Body of pancreas (tissue), 4 donors: ENCODE measurements at regions not wholly inside any gene's neighbourhood (a gene's known extent, or its start where the extent isn't known, plus 50 kb on each side); places are given as distances from the start of the nearest gene placed in this dataset.

Experiments used
- ATAC-seq: fragments of 150-250 bp; one replicate; pipeline ENCODE4 v1.9.1; 2016
- DNase-seq, 4 donors: peaks; one replicate each; pipeline ENCODE4 v3.0.0-alpha.2; 2019
- H3K27ac ChIP-seq, 4 donors: fragments of 200-600 bp; sonication (generic); 1 replicate in 3 of 4; 2 replicates in 1 of 4; pipeline versions ENCODE4 v1.5.1 to v1.6.1; 2016 to 2019; ENCODE audit warnings: mild to moderate bottlenecking in 1 of 4, mixed read lengths in 1 of 4, moderate library complexity in 1 of 4
- H3K27me3 ChIP-seq, 2 donors: fragments of 200-600 bp; sonication (generic); one replicate each; pipeline ENCODE4 v1.6.0; 2016; ENCODE audit warnings: mild to moderate bottlenecking in 1 of 2
- H3K36me3 ChIP-seq, 2 donors: fragments of 200-600 bp; sonication (generic); replicated peaks in 1 of 2; 2 replicates each; pipeline ENCODE4 v1.5.1; 2016; ENCODE audit warnings: low read depth in 2 of 2; ENCODE audit not compliant: insufficient read depth in 1 of 2
- H3K4me1 ChIP-seq: fragments of 200-600 bp; sonication (generic); one replicate; pipeline ENCODE4 v1.6.0; 2016
- H3K4me3 ChIP-seq, 2 donors: fragments of 200-600 bp; sonication (generic); 1 replicate in 1 of 2; 2 replicates in 1 of 2; pipeline ENCODE4 v1.5.1; 2016 to 2019
- H3K9me3 ChIP-seq, 3 donors: fragments of 200-600 bp; sonication (generic); 1 replicate in 2 of 3; 2 replicates in 1 of 3; pipeline ENCODE4 v1.5.1; 2016
- POLR2A ChIP-seq, 3 donors: fragments of 450-650 bp; IDR thresholded peaks; one replicate each; pipeline ENCODE4 v1.6.1; 2016; ENCODE audit warnings: antibody characterized with exemption in 3 of 3, mild to moderate bottlenecking in 2 of 3
- WGBS, 2 donors: methylation state at CpG; one replicate each; pipeline ENCODE4 v1.1.5; 2017; 5-methylcytosine and 5-hydroxymethylcytosine counted together
- intact Hi-C: fragments of 100-400 bp; cut with DNase I; formaldehyde crosslinking; loops from one replicate; pipeline ENCODE4 v1.15.1; 2023
- TF ChIP-seq, protein P1 (sequence below), 7 experiments: fragments of 450-650 bp in 4 of 7; fragments of 200-600 bp in 3 of 7; sonication (generic) in 3 of 7; IDR thresholded peaks; one replicate each; pipeline ENCODE4 v1.5.1; 2016 to 2019; ENCODE audit warnings: antibody characterized with exemption in 7 of 7

DNA sequence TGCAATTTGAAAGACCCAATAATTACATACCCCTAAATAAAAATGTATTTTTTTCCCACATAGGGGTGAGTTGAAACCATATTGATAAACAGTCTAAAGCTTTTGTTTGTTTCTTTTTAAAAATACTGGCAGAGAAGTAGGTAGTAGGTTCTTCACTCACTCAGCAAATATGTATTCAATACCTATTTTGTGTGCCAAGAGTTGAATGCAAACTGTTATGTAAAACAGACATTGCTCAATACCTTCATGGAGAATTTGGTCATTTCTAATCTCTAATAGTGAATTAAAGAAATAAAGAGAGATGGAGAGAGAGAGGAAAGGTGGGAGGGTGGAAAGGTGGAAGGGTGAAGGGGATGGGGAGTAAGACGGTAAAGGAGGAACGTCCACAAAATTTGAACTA, 589.9 kb upstream of the GNPDA2 start:
- no peak for TF ChIP-seq POLR2A (IDR thresholded peaks at IDR 0.05)
- TF ChIP-seq, protein P1, sequence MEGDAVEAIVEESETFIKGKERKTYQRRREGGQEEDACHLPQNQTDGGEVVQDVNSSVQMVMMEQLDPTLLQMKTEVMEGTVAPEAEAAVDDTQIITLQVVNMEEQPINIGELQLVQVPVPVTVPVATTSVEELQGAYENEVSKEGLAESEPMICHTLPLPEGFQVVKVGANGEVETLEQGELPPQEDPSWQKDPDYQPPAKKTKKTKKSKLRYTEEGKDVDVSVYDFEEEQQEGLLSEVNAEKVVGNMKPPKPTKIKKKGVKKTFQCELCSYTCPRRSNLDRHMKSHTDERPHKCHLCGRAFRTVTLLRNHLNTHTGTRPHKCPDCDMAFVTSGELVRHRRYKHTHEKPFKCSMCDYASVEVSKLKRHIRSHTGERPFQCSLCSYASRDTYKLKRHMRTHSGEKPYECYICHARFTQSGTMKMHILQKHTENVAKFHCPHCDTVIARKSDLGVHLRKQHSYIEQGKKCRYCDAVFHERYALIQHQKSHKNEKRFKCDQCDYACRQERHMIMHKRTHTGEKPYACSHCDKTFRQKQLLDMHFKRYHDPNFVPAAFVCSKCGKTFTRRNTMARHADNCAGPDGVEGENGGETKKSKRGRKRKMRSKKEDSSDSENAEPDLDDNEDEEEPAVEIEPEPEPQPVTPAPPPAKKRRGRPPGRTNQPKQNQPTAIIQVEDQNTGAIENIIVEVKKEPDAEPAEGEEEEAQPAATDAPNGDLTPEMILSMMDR (IDR thresholded peaks at IDR 0.05): no peak
- intact Hi-C loops: no loop called here
- WGBS, 2 donors: 73 to 74% methylated on average over 2 of the region's 2 CpGs

GRCh38 chr4:45302828-45303227, 576.5 kb upstream of the GNPDA2 start:
- whole genome bisulfite sequencing, 2 donors: 58 to 79% methylated on average over 1 of the region's 1 CpG

More for the DNA sequence above, 589.9 kb upstream of the GNPDA2 start:
- no peak overlapping the region for H3K4me3 ChIP-seq
- no peaks in the 10 kb centered on the region for H3K27me3 ChIP-seq
- no peaks in the 10 kb centered on the region for H3K4me1 ChIP-seq
- no peak for ATAC-seq
- H3K27ac ChIP-seq: no peak overlapping the region
- H3K36me3 ChIP-seq: no peaks in the 10 kb centered on the region
- DNase-seq: no peak
- H3K9me3 ChIP-seq: no peaks in the 10 kb centered on the region

DNA sequence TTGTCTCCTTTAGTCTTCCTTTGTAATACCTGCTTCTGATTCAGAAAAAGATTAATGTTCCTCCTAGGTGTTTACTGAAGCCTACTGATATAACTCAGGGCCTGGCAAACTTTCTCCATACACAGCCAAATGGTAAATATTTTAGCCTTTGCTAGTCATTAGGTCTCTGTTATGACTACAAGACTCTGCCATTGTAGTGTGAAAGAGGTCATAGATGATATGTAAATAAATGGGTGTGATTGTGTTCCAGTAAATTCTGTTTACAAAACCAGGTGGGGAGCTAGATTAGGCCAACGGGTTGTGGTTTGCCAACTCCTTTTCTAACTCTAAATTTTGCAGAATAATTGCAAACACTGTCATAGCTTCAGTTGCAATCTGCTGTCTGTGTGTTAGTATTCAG, 568.1 kb upstream of the GNPDA2 start:
- H3K4me1 ChIP-seq: no peaks in the 10 kb centered on the region
- H3K36me3 ChIP-seq: no peaks in the 10 kb centered on the region
- DNase-seq: no peak
- ATAC-seq: no peak
- intact Hi-C loops: no loop called here
- H3K9me3 ChIP-seq: no peaks in the 10 kb centered on the region
- no peaks in the 10 kb centered on the region for H3K27me3 ChIP-seq
- TF ChIP-seq, protein P1 (IDR thresholded peaks at IDR 0.05): no peak
- no peak for TF ChIP-seq POLR2A (IDR thresholded peaks at IDR 0.05)
- H3K4me3 ChIP-seq: no peak overlapping the region
- 7 to 9% methylated on average over 1 of the region's 1 CpG for WGBS, 2 donors
- H3K27ac ChIP-seq: no peak overlapping the region

More at GRCh38 chr4:45302828-45303227, 576.5 kb upstream of the GNPDA2 start:
- intact Hi-C loops: no loop called here
- no peaks in the 10 kb centered on the region for H3K9me3 ChIP-seq
- no peaks in the 10 kb centered on the region for H3K27me3 ChIP-seq
- H3K4me1 ChIP-seq: no peaks in the 10 kb centered on the region
- ATAC-seq (no peak), DNase-seq (no peak)
- TF ChIP-seq POLR2A (IDR thresholded peaks at IDR 0.05): no peak
- TF ChIP-seq, protein P1 (IDR thresholded peaks at IDR 0.05): no peak
- H3K4me3 ChIP-seq: no peak overlapping the region
- no peaks in the 10 kb centered on the region for H3K36me3 ChIP-seq
- no peak overlapping the region for H3K27ac ChIP-seq

DNA sequence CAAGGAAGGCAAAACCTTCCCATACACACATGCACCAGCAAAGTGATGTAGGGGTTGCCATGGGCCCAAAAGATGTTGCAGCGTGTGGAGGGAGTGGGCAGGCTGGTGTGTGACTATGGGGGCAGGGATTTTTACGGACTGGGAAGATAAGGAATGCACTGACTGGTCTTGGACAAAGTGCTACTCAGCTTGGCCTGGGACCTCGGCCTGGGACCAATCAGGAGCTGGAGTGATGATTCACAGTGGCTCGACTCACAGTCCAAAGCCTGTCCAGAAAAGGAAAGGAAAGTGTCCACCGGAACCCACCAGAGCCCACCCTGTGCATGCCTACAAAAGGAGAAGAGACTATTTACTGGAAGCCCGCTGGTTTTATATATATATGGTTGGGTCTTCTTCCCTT, 567.0 kb upstream of the GNPDA2 start:
- no peak for ATAC-seq
- DNase-seq: no peak
- Histone ChIP-seq H3K27me3 (no peaks in the 10 kb centered on the region), H3K27ac (no peak overlapping the region), H3K4me3 (no peak overlapping the region), H3K4me1 (no peaks in the 10 kb centered on the region), H3K9me3 (no peaks in the 10 kb centered on the region), H3K36me3 (no peaks in the 10 kb centered on the region)
- TF ChIP-seq, protein P1 (IDR thresholded peaks at IDR 0.05): no peak
- TF ChIP-seq POLR2A (IDR thresholded peaks at IDR 0.05): no peak
- WGBS, 2 donors: 64% methylated on average over 6 of the region's 6 CpGs
- intact Hi-C loops: no loop called here

GRCh38 chr4:45292844-45293243, 566.5 kb upstream of the GNPDA2 start:
- no peak for TF ChIP-seq POLR2A (IDR thresholded peaks at IDR 0.05)
- TF ChIP-seq, protein P1 (IDR thresholded peaks at IDR 0.05): no peak
- WGBS, 2 donors: 72 to 96% methylated on average over 4 of the region's 4 CpGs

More at GRCh38 chr4:45292844-45293243, 566.5 kb upstream of the GNPDA2 start:
- Histone ChIP-seq H3K4me1 (no peaks in the 10 kb centered on the region), H3K27me3 (no peaks in the 10 kb centered on the region), H3K9me3 (no peaks in the 10 kb centered on the region), H3K36me3 (no peaks in the 10 kb centered on the region), H3K27ac (no peak overlapping the region), H3K4me3 (no peak overlapping the region)
- intact Hi-C loops: no loop called here
- DNase-seq (no peak), ATAC-seq (no peak)
